Kidney (tissue), 13 donors: ENCODE measurements at regions not wholly inside any gene's neighbourhood (a gene's known extent, or its start where the extent isn't known, plus 50 kb on each side); places are given as distances from the start of the nearest gene placed in this dataset.

Experiments used
- DNase-seq, 5 donors: peaks; one replicate each; pipeline ENCODE4 v3.0.0-alpha.2; 2013 to 2020
- FAIRE-seq: peaks from 2 replicates; lab custom pipeline; 2012; peaks lifted over from hg19 to GRCh38; lab: Jason Lieb, UNC
- H3K27ac ChIP-seq, 2 donors: one replicate each; pipeline ENCODE4 v1.7.0; 2013; ENCODE audit warnings: low read depth in 2 of 2, low read length in 2 of 2, inconsistent platforms in 1 of 2
- H3K27me3 ChIP-seq: one replicate; pipeline ENCODE4 v1.7.1; 2013; ENCODE audit warnings: low read length, inconsistent platforms; ENCODE audit not compliant: control insufficient read depth, insufficient read depth
- H3K36me3 ChIP-seq, 3 donors: one replicate each; pipeline versions ENCODE4 v1.7.0 to v1.7.1; 2013; ENCODE audit warnings: low read length in 3 of 3, control low read depth in 1 of 3, inconsistent platforms in 1 of 3; ENCODE audit not compliant: insufficient read depth in 3 of 3, control insufficient read depth in 2 of 3
- H3K4me1 ChIP-seq, 3 donors: one replicate each; pipeline versions ENCODE4 v1.7.0 to v1.7.1; 2013; ENCODE audit warnings: low read length in 3 of 3, inconsistent platforms in 1 of 3, low read depth in 1 of 3; ENCODE audit not compliant: control insufficient read depth in 2 of 3, insufficient read depth in 2 of 3
- H3K4me3 ChIP-seq, 3 donors: one replicate each; pipeline versions ENCODE4 v1.7.0 to v1.8.1; 2013; ENCODE audit warnings: low read length in 3 of 3, control low read depth in 1 of 3, inconsistent platforms in 1 of 3
- H3K9ac ChIP-seq, 3 donors: one replicate each; pipeline versions ENCODE4 v1.7.0 to v1.7.1; 2013; ENCODE audit warnings: low read length in 3 of 3, control low read depth in 1 of 3, inconsistent platforms in 1 of 3
- H3K9me3 ChIP-seq, 3 donors: one replicate each; pipeline versions ENCODE4 v1.7.0 to v1.7.1; 2013; ENCODE audit warnings: low read length in 3 of 3, control low read depth in 1 of 3, inconsistent platforms in 1 of 3; ENCODE audit not compliant: control insufficient read depth in 2 of 3, insufficient read depth in 1 of 3
- intact Hi-C: fragments of 100-400 bp; cut with DNase I; formaldehyde crosslinking; loops from one replicate; pipeline ENCODE4 v1.11.1; 2022
- TF ChIP-seq, protein P1 (sequence below): IDR thresholded peaks from 3 replicates; pipeline ENCODE4 v1.5.1; 2012; ENCODE audit warnings: mild to moderate bottlenecking, moderate library complexity, borderline replicate concordance; ENCODE audit not compliant: insufficient read depth; ENCODE audit errors: extremely low read depth
- donor health status: control.
- donor health status: control.
- donor health status: control.
- donor health status: control.
- donor health status: control.
- donor health status: DM: yes; HTN: yes; CAD: no.
- donor health status: Normal renal cell carcinoma (clear cell type).

DNA sequence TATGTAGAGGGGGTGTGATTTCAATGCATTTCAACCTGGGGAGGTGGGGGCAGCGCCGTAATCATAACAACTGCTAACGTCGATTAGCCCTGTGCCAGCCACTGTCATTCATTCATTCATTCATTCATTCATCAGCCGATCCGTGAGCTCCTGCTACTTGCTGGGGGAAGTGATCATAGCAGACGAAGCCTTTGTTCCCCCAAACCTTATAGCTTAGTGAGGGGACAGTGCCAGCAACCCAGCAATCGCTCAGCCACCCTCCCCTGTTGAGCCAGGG lies 106.5 kb upstream of the GSE1 start:
- no peak overlapping the region for H3K27ac ChIP-seq
- H3K27me3 ChIP-seq = no peaks in the 10 kb centered on the region
- FAIRE-seq = no peak

GRCh38 chr16:85507342-85507741 lies 105.8 kb upstream of the GSE1 start:
- DNase-seq (no peak), FAIRE-seq (no peak)
- Histone ChIP-seq H3K9ac (no peak overlapping the region), H3K27me3 (no peaks in the 10 kb centered on the region), H3K4me3 (no peak overlapping the region), H3K36me3 (no peaks in the 10 kb centered on the region), H3K27ac (no peak overlapping the region), H3K4me1 (no peaks in the 10 kb centered on the region), H3K9me3 (no peaks in the 10 kb centered on the region)
- intact Hi-C loops = no loop called here
- TF ChIP-seq, protein P1, sequence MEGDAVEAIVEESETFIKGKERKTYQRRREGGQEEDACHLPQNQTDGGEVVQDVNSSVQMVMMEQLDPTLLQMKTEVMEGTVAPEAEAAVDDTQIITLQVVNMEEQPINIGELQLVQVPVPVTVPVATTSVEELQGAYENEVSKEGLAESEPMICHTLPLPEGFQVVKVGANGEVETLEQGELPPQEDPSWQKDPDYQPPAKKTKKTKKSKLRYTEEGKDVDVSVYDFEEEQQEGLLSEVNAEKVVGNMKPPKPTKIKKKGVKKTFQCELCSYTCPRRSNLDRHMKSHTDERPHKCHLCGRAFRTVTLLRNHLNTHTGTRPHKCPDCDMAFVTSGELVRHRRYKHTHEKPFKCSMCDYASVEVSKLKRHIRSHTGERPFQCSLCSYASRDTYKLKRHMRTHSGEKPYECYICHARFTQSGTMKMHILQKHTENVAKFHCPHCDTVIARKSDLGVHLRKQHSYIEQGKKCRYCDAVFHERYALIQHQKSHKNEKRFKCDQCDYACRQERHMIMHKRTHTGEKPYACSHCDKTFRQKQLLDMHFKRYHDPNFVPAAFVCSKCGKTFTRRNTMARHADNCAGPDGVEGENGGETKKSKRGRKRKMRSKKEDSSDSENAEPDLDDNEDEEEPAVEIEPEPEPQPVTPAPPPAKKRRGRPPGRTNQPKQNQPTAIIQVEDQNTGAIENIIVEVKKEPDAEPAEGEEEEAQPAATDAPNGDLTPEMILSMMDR = no peak

More for the DNA sequence above, 106.5 kb upstream of the GSE1 start:
- TF ChIP-seq, protein P1 = no peak
- H3K4me1 ChIP-seq = no peaks in the 10 kb centered on the region
- H3K9me3 ChIP-seq = no peaks in the 10 kb centered on the region
- no peak overlapping the region for H3K4me3 ChIP-seq
- H3K9ac ChIP-seq = no peak overlapping the region
- intact Hi-C loops = no loop called here
- no peaks in the 10 kb centered on the region for H3K36me3 ChIP-seq
- no peak for DNase-seq

GRCh38 chr16:85508388-85508787 lies 104.7 kb upstream of the GSE1 start:
- no peak overlapping the region for H3K9ac ChIP-seq
- H3K27ac ChIP-seq = no peak overlapping the region
- no peak overlapping the region for H3K4me3 ChIP-seq
- H3K27me3 ChIP-seq = no peaks in the 10 kb centered on the region
- DNase-seq (no peak), FAIRE-seq (no peak)
- peaks cover 0 to 1% (median 0%) of the 10 kb centered on the region in 3 donors for H3K4me1 ChIP-seq
- no peaks in the 10 kb centered on the region for H3K9me3 ChIP-seq
- H3K36me3 ChIP-seq = no peaks in the 10 kb centered on the region
- TF ChIP-seq, protein P1 = no peak
- intact Hi-C loops = no loop called here

GRCh38 chr16:85508993-85509392 lies 104.1 kb upstream of the GSE1 start:
- FAIRE-seq (no peak), DNase-seq (no peak)
- no peaks in the 10 kb centered on the region for H3K27me3 ChIP-seq
- no peak overlapping the region for H3K4me3 ChIP-seq
- H3K36me3 ChIP-seq = no peaks in the 10 kb centered on the region
- intact Hi-C loops = no loop called here
- no peak overlapping the region for H3K9ac ChIP-seq
- no peak overlapping the region for H3K27ac ChIP-seq
- H3K9me3 ChIP-seq = no peaks in the 10 kb centered on the region
- peaks cover 0 to 3% (median 0%) of the 10 kb centered on the region in 3 donors for H3K4me1 ChIP-seq
- TF ChIP-seq, protein P1 = no peak
